Inferior parietal cortex (tissue), 1 donor: ENCODE measurements at regions not wholly inside any gene's neighbourhood (a gene's known extent, or its start where the extent isn't known, plus 50 kb on each side); places are given as distances from the start of the nearest gene placed in this dataset.
A peak's percentile ranks its signal among the peaks of the same experiment; 100 is the strongest.

ENCODE experiments used
- DNase-seq: peaks from one replicate; pipeline ENCODE4 v3.0.0-alpha.2; 2016; ENCODE audit errors: extremely low spot score

- DNase-seq = no peak
Measured at GRCh38 chr15:92304223-92304975, 89.3 kb upstream of the ST8SIA2 start.

GRCh38 chr15:92305343-92305742, 88.3 kb upstream of the ST8SIA2 start:
- DNase-seq = no peak

GRCh38 chr15:92306663-92307062, 87.0 kb upstream of the ST8SIA2 start:
- DNase-seq = peak; percentile 4

- DNase-seq = no peak
Measured at GRCh38 chr15:92315144-92315543, 78.5 kb upstream of the ST8SIA2 start.

GRCh38 chr15:92315595-92316211, 78.0 kb upstream of the ST8SIA2 start:
- DNase-seq = no peak

GRCh38 chr15:92316586-92317295, 76.9 kb upstream of the ST8SIA2 start:
- no peak for DNase-seq

GRCh38 chr15:92320012-92320699, 73.5 kb upstream of the ST8SIA2 start:
- DNase-seq = no peak

- DNase-seq = peak; percentile 16
Measured at GRCh38 chr15:92322566-92323355, 70.9 kb upstream of the ST8SIA2 start.

GRCh38 chr15:92323525-92323924, 70.2 kb upstream of the ST8SIA2 start:
- DNase-seq = no peak

- DNase-seq = no peak
Measured at GRCh38 chr15:92324101-92324963, 69.3 kb upstream of the ST8SIA2 start.

GRCh38 chr15:92326236-92326635, 67.4 kb upstream of the ST8SIA2 start:
- no peak for DNase-seq

- DNase-seq = no peak
Measured at GRCh38 chr15:92327033-92327432, 66.6 kb upstream of the ST8SIA2 start.

- no peak for DNase-seq
Measured at GRCh38 chr15:92328207-92328606, 65.5 kb upstream of the ST8SIA2 start.

GRCh38 chr15:92332125-92332899, 61.4 kb upstream of the ST8SIA2 start:
- DNase-seq = no peak

- DNase-seq = no peak
Measured at GRCh38 chr15:92333709-92334108, 60.0 kb upstream of the ST8SIA2 start.

GRCh38 chr15:92336419-92336987, 57.2 kb upstream of the ST8SIA2 start:
- DNase-seq = no peak

GRCh38 chr15:92339361-92339760, 54.3 kb upstream of the ST8SIA2 start:
- no peak for DNase-seq
